Glomerular endothelial cell (primary cell): ENCODE measurements at regions not wholly inside any gene's neighbourhood (a gene's known extent, or its start where the extent isn't known, plus 50 kb on each side); places are given as distances from the start of the nearest gene placed in this dataset.

Experiments used
- DNase-seq: peaks from one replicate; pipeline ENCODE4 v3.0.0-alpha.2; 2011; ENCODE audit warnings: low read depth, low spot score; ENCODE audit errors: extremely low read depth

DNA sequence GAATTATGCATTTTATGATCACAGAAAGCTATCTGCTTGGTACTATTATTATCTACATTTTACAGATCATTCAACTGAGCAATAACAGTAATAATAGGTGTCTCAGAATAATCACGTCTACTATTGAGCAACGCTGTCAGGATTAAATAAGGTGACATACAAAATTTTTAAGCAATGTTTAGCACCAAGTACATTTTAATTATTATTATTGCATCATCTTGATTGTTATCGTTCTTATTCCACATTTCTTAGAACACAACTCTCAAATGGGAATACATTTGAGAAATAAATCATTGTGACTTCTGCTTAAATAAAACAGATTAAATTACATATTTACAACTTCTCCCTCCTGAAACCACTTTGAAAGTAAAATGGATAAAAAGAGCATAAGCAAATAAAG, 1083.5 kb upstream of the ADGRL3 start:
- no peak for DNase-seq

DNA sequence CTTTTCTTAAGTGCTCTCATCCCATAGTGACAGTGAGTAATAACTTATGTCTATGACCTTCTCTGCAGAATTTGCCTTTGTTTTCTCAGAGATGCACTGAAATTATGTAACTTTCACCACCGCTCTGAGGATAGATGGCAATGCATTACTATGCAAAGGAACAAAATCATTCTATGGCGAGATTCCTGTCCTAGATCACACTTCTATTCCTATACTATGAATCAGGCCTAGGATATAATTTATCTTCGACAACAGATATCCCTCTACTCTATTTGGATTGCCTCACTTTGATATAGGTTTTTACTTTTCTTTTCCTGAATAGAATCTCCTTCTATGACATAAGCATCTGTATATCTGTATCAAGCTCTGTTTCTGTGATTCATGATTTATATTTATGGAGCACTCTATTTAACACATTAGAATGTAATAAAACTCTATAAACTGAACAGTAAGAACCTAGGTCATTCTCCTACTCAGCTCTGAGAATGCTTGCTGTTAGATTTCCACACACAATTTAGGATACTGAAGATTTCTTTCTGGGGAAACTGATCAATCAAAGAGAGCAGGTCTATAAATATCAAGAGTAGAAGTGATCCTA, 1082.3 kb upstream of the ADGRL3 start:
- no peak for DNase-seq

DNA sequence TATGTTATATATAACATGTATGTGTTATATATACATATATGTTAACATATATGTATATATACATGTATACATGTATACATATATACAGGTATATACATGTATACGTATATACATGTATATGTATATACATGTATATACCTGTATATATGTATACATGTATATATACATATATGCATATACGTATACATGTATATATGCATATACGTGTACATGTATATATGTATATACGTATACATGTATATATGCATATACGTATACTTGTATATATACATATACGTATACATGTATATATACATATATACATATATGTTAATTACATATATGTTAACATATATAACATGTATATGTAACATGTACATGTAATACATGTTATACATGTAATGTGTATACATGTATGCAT, 1077.3 kb upstream of the ADGRL3 start:
- no peak for DNase-seq

DNA sequence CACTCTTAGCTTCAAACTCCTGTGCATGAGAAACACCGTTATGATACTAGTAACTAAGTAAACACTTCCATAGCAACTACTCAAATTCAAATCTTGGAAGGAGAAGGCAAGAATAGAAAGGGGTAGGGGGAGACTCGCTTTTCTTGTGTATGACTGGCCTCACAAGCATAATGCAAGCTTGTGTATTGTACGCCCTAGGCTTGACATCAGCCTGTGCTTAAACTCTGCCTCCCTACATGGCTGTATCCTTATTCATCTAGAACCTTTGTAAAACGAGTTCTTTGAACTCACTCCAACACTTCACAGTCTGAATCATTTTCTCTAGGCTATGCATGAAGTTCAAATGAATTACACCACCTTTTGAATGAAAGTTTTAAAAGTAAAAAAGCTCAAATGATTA, 1071.2 kb upstream of the ADGRL3 start:
- DNase-seq, result no peak

DNA sequence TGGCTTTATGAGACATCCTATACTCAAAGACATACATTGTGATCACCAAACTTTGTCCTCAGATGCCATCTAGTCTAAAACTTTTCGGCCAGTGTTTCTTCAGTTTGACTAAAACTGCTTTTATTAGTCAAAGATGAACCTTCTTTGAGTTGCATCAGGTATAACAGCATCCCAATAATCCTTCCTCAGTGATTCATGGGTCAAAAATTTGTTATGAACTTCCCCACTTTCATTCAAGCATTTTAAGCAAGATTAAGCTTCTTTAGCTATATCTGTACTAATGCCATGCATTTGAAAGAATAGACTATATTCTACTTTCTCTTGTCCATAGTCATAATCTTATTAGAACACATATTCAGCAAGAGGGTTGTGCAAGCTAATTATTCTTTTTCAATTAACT, 1070.4 kb upstream of the ADGRL3 start:
- no peak for DNase-seq

DNA sequence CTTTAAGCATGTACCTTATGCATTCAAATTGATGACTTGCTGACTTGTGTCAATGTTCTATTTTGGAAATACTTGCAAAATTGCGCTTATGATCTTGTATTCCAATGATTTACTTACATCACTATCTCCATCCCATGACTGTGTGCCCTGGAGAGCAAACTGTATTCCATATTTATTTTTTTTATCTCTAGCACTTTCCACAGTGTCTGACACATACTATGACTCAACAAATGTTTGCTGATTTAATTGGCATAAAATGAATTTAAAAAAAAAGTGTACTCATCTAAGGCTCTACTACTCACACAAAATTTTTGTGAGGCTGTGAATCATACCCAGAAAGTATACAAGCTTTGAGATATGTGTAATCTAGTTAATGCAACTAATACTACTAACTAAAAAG, 1066.8 kb upstream of the ADGRL3 start:
- no peak for DNase-seq

DNA sequence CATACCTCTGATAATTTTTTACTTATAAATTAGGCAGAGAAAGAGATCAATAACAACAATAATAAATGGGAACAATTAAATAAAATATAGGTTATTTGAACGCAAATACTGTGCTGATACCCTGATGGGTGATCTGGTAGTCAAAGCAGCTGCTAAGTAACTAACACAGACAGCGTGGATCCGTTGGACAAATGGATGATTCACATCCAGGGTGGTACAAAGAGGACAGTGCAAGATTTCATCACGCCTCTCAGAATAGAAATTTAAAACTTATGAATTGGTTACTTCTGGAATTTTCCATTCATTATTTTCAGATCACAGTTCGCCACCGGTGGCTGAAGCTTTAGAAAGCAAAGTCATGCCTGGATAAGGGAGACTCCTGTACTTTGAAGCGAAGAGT, 1066.0 kb upstream of the ADGRL3 start:
- no peak for DNase-seq

DNA sequence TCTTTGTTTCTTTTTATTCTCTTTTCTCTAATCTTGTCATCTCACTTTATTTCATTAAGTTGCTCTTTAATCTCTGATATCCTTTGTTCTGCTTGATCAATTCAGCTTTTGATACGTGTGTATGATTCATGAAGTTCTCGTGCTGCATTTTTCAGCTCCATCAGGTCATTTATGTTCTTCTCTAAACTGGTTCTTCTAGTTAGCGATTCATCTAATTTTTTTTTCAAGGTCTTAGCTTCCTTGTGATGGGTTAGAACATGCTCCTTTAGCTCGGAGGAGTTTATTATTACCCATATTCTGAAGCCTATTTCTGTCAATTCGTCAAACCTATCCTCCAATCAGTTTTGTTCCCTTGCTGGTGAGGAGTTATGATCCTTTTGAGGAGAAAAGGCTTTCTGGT, 1045.0 kb upstream of the ADGRL3 start:
- no peak for DNase-seq

DNA sequence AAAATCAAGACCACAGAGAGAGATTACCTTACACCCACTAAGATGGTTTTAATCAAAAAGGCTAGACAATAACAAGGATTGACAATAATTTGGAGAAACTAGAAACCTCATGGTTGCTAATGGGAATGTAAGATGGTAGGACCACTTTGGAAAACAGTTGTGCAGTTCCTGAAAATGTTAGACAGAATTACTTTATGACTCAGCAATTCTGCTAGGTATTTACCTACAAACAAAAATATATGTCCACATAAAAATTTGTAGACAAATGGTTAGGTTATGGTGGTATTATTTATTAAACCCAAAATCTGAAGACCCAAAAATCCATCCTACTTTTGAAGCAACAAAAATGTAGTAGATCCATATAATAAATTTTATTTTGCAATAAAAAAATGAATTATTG, 1027.0 kb upstream of the ADGRL3 start:
- DNase-seq, result no peak

DNA sequence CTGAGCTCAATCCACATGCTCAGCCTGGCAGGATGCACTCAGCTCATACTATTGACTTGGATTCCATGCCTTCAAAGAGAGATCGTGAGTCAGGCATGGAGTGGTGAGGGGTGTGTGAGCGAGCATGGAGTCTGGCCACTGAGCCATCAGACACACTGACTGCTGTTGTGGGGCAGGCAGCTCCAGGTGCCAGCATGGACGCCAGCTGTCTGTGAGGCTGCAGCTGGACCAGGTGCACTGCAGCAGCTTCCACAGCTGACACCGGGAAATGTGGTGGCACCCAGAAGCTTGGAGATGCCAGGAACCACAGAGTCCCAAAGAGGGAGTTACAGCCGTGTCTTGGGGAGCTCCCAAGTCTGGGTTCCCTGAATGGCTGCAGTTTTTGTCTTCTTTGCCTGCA, 1026.4 kb upstream of the ADGRL3 start:
- DNase-seq, result no peak

DNA sequence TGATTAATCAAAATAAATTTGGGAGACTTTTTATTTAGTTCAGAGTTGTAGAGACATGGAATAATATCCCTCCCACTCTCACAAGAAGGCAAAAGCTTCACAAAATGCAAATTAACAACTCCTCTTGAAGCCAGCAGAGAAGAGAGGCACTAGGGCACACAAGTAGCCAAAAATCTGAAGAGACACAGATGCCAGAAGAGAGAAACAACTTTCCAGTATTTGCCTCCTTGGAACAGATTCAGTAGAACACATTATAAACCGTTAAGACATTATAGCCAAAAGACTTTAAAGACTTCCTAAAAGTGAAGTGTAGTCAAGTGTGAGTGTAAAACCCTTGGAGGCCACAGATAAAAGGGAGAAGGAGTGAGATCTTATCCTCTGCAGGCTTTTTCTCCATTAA, 1024.9 kb upstream of the ADGRL3 start:
- no peak for DNase-seq

DNA sequence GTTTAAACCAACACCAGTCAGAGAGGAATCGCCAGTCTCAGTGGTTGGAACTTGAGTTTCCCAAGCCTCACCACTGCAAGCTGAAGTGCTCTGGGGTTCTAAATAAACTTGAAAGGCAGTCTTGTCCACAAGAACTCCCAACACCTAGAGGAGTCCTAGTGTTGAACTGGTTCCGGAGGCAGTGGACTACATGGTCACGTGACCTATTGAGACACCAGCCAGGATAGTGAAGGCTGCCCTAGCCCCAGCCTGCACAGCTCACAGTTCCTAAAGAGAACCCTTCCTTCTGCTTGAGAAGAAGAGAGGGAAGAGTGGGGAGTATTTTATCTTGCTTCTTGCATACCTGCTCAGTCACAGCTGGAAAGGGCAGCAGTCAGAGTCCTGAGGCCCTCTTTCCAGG, 1012.7 kb upstream of the ADGRL3 start:
- DNase-seq, result no peak

DNA sequence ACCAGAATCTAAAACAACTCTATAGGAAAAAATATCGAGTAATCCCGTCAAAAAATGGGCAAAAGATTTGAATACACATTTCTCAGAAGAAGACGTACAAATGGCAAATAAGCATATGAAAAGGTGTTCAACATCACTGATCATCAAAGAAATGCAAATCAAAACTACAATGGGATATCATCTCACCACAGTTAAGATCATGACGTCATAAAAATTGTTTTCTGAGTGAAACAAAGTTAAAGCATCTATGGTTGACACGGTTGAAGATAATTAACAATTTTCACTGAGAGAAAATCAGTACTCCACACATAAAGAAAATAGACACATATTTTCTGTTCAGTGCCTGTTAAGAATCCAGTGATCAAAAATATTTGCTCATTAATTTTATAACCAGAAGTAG, 1010.8 kb upstream of the ADGRL3 start:
- DNase-seq, result no peak

DNA sequence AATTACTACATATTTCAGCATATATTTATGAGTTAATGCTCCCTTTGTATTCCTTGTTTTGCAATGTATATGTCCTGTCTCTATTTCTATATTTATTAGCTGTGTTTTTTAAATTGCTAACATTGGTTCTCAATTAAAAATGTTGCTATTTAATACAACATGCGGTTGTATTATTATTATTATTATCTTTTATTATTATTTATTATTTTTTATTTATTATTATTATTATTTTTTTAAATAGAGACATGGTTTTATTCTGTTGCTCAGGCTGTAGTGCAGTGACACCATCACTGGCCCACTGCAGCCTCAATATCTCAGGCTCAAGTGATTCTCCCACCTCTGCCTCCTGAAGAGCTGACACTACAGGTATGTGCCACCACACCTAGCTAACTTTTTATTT, 1005.9 kb upstream of the ADGRL3 start:
- no peak for DNase-seq

DNA sequence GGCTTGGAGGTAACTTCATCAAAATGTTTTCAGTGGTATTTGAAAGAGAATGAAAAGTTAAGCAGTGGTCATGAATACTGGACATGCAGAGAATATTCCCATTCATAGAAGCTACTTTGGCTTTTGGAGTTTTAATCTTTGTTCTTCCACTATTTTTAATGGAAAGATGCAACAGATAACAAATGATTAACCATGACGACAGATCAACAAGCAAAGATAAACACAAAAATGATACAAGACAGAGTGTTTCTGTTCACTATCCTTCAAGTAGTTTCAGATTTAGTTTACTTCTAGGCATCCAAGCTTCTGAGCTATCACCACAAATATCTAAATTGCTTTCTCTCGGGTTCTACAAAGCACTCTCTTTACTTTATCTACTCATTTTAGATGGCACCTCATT, 1004.9 kb upstream of the ADGRL3 start:
- no peak for DNase-seq

DNA sequence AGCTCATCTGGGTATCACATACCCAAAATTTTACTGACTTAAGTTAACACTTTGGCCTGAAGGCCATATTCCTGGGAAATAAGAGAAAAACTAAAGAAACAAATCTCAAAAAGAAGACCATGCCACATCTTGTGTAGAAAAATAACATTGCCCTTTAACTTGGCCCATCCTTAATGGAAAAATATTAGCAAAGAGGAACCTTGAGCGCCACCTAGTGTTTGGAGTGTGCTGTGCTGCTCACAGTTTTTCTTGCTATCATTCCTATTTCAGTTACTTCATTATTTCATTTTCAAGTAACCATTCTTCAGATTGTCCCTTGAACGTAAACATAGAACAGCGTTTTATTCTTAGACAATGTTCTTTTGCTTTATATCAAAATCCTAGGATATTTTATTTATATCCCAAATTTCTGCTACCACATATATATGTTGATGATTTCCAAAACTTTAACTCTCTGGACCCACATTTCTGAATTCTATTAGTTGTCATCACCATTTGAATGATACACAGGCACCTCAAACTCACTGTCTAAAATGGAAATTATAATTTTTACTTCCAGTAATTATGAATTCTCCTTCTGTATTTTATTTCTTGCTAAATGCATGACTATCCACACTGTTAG, 999.0 kb upstream of the ADGRL3 start:
- DNase-seq, result peak; percentile 4

DNA sequence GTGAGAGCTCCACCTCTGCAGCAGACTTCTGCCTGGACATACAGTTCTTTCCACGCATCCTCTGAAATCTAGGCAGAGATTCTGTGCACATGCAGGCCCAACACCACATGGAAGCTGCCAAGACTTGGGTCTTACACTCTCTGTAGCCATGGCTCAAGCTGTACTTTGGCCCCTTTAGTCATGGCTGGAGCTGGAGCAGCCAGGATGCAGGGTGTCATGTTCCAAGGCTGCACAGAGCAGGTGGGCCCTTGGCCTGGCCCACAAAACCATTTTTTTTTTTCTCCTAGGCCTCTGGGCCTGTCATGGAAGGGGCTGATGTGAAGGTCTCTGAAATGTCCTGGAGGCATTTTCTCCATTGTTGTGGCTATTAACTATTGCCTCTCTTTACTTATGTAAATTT, 990.5 kb upstream of the ADGRL3 start:
- DNase-seq, result no peak

DNA sequence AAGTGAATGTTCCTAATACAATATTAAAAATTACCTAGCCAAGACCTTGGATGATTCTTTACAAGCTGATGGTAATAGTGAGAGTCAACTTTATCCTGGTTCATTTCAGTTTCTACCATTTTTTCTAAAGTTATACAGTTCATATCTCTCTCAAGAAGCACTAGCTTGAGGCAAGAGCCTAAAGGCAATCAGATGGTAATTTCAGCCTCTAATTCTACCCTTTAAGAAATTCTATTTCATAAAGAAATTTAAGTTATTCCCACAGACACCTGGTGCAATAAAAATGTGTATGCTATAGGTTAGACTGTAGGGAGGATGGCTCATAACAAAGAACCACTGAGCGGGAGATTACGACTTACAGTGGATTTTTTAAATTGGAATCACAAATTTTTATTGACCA, 984.2 kb upstream of the ADGRL3 start:
- DNase-seq, result no peak

DNA sequence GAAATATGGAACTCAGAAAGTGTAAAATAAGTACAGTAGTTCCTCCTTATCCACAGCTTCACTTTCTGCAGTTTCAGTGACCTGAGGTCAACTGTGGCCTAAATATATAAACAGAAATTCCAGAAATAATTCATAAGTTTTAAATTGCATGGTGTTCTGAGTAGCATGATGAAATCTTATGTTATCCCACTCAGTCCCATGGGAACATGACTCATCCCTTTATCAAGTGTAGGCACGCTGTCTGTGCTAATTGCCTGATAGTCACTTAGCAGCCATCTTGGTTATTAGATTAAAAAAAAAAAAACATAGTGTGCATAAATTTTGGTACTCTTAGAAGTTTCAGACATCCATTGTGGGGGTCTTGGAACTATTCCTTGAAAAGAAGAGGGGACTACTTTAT, 983.4 kb upstream of the ADGRL3 start:
- DNase-seq, result no peak

DNA sequence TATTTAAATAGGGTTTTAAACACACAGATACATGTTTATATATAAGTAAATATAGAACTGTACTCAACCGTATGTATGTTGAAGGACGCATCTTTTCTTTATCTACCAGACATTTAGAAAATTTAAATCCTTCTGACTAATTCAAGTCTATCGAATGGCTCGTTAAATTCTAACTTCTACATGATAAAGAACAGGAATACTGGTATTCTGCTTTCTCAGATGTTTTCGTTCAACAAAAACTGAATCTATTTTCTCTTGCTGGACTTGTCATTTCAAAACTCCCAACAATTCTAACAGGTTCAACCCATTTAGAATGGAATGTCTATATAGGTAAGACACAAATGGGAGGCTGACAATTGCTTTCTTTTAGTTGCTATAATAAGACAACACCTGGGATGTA, 978.3 kb upstream of the ADGRL3 start:
- DNase-seq, result no peak

DNA sequence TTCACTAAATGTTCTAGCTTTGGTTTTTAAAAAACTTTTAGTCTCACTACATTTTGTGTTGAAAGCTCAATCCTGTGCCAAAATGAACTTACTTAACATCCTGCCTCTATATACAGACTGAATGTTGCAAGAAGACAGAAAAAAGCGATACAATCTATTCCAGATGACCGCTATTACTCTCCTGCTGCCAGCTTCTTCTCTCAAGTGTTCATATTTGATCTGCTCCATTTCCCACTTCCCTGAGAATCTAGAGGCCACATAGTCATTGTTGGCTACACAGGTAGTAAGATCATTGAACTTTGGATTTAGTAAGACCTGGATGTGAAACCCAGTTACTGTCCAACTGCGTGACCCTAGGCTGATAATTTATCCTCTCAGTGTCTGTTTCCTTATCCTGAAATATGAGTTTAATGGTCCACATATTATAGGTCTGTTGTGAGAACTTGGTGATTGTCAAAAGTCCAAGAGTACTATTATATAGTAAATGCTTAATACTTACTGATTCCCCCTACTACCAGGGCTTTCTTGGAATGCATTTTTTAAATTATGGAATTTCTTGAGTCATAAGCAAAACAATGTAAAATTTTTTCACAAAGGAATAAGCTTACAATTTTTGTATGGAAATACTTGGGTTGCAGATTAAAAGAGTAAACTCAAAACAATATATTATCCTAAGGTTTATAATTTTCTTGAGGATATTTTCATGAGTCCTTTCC, 976.8 kb upstream of the ADGRL3 start:
- DNase-seq, result no peak

DNA sequence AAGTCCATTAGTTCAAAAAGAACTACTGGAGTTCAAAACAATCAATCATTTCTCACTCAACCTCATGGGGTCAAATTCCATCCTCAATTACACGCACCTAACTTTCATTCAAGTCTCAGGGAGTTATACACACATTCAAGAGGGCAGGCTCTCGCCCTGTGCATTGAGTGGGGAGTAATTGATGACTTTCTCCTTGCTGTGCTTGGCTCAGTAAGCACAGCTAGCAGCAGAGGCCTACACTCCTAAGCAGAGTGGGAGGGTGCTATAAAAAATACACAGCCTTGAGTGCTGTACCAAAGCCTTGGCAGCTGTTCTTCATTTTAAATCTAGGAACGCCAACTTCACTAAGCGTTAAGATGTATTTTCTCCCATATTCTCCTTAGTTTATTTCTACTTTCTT, 958.3 kb upstream of the ADGRL3 start:
- DNase-seq, result no peak

DNA sequence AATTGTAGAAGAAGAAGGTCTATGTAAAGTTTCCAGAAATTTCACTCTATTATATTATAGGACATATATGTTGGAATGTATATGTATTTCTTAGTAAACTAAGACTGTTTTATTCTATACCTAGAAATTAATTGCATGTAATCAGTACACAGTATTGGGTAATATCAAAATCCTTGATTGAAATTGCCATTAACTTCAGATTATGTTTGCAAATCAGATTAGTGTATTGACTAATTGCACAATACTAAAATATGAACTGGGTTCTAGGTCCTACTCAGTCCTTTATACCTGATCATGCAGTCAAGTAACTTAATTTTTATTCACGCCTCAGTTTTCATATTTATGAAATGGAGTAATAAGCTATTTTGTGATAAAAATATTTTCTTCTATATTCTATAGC, 950.3 kb upstream of the ADGRL3 start:
- no peak for DNase-seq
